ENCODE measurements at regions not wholly inside any gene's neighbourhood (a gene's known extent, or its start where the extent isn't known, plus 50 kb on each side); places are given as distances from the start of the nearest gene placed in this dataset.

GRCh38 chr20:51195419-51195901, 172.6 kb upstream of the KCNG1 start:
- no peak overlapping the region for H3K4me3 ChIP-seq (ENCODE audit: low read depth, low read length)
- ChIA-PET POLR2A (no interaction called here), CTCF (interaction anchor here (1.5 kb wide), 1 partner anchor 208 kb away, joined by 4 read pairs; no protein-coding TSS in a partner anchor)
- DNase-seq (ENCODE audit: low read depth, low spot score) = no peak
- no peak for TF ChIP-seq CTCF (IDR thresholded peaks at IDR 0.05; ENCODE audit: insufficient read depth, low read length, missing control alignments)

GRCh38 chr20:51193066-51193772, 170.3 kb upstream of the KCNG1 start:
- CTCF ChIA-PET = no interaction called here

GRCh38 chr20:51190783-51191180, 167.9 kb upstream of the KCNG1 start:
- CTCF ChIA-PET = no interaction called here
- no peak for TF ChIP-seq CTCF (IDR thresholded peaks at IDR 0.05; ENCODE audit: insufficient read depth, low read length, missing control alignments)
- POLR2A ChIA-PET = no interaction called here
- DNase-seq (ENCODE audit: low read depth, low spot score) = no peak
- no peak overlapping the region for H3K4me3 ChIP-seq (ENCODE audit: low read depth, low read length)

More at GRCh38 chr20:51193066-51193772, 170.3 kb upstream of the KCNG1 start:
- no peak for TF ChIP-seq CTCF (IDR thresholded peaks at IDR 0.05; ENCODE audit: insufficient read depth, low read length, missing control alignments)
- H3K4me3 ChIP-seq (ENCODE audit: low read depth, low read length) = no peak overlapping the region
- DNase-seq (ENCODE audit: low read depth, low spot score) = no peak
- POLR2A ChIA-PET = no interaction called here

GRCh38 chr20:51189814-51190782, 167.2 kb upstream of the KCNG1 start:
- TF ChIP-seq CTCF (IDR thresholded peaks at IDR 0.05; ENCODE audit: insufficient read depth, low read length, missing control alignments) = no peak
- no peak for DNase-seq (ENCODE audit: low read depth, low spot score)
- CTCF ChIA-PET = no interaction called here
- POLR2A ChIA-PET = no interaction called here
- no peak overlapping the region for H3K4me3 ChIP-seq (ENCODE audit: low read depth, low read length)

GRCh38 chr20:51188941-51189340, 166.0 kb upstream of the KCNG1 start:
- TF ChIP-seq CTCF (IDR thresholded peaks at IDR 0.05; ENCODE audit: insufficient read depth, low read length, missing control alignments) = no peak
- no peak for DNase-seq (ENCODE audit: low read depth, low spot score)
- no peak overlapping the region for H3K4me3 ChIP-seq (ENCODE audit: low read depth, low read length)
- CTCF ChIA-PET = interaction anchor here (1.6 kb wide), 1 partner anchor 11 kb away, joined by 3 read pairs; no protein-coding TSS in a partner anchor
- POLR2A ChIA-PET = no interaction called here

- TF ChIP-seq CTCF (IDR thresholded peaks at IDR 0.05; ENCODE audit: insufficient read depth, low read length, missing control alignments) = no peak
- POLR2A ChIA-PET = no interaction called here
- CTCF ChIA-PET = interaction anchor here (0.7 to 1.6 kb wide), 4 partner anchors 9 to 172 kb away, joined by 3 read pairs; no protein-coding TSS in a partner anchor
Measured at GRCh38 chr20:51187261-51187660, 164.4 kb upstream of the KCNG1 start.

More at GRCh38 chr20:51187261-51187660, 164.4 kb upstream of the KCNG1 start:
- no peak overlapping the region for H3K4me3 ChIP-seq (ENCODE audit: low read depth, low read length)
- no peak for DNase-seq (ENCODE audit: low read depth, low spot score)

Data from AG04449 (cell line).